HepG2 (cell line): ENCODE measurements at regions not wholly inside any gene's neighbourhood (a gene's known extent, or its start where the extent isn't known, plus 50 kb on each side); places are given as distances from the start of the nearest gene placed in this dataset.
A peak's percentile ranks its signal among the peaks of the same experiment; 100 is the strongest.

Experiments
- ATAC-seq: fragments of 200-7000 bp; cut with Tn5 transposase; 3 replicates; pipeline ENCODE4 v1.9.1; 2020; ENCODE audit warnings: mild to moderate bottlenecking, moderate library complexity
- BruUV-seq: library from RNA; stranded (reverse); fragments of 400-500 nt; replicated peaks from 2 replicates; lab custom pipeline; 2021; lab: Mats Ljungman, UMichigan
- CTCF ChIA-PET: fragments of 300-600 bp; formaldehyde crosslinking; extraction: SDS; loops from one replicate; lab custom pipeline; 2021; ENCODE audit warnings: low total read pairs, inconsistent platforms, low intra/inter-chr PET ratio; lab: Yijun Ruan, JAX
- POLR2A ChIA-PET: fragments of 350-600 bp; sonication (Branson Sonifier 250); formaldehyde crosslinking; loops from one replicate; lab custom pipeline; 2020; ENCODE audit warnings: antibody characterized with exemption, inconsistent platforms; lab: Yijun Ruan, JAX
- DNase-seq: peaks from one replicate; pipeline ENCODE4 v3.0.0-alpha.2; 2015; ENCODE audit warnings: low spot score
- FAIRE-seq: peaks from 3 replicates; lab custom pipeline; 2011; peaks lifted over from hg19 to GRCh38; lab: Jason Lieb, UNC
- H2AFZ ChIP-seq: one replicate; pipeline ENCODE4 v1.6.1; 2011; ENCODE audit warnings: low read length, inconsistent platforms
- H3K27ac ChIP-seq: fragments of 300-600 bp; 3 replicates; pipeline ENCODE4 v1.8.0; 2011; ENCODE audit warnings: mixed run types, mild to moderate bottlenecking, mixed read lengths, low read length, inconsistent platforms; ENCODE audit not compliant: insufficient read depth; ENCODE audit errors: extremely low read length
- H3K27me3 ChIP-seq, 2 experiments: fragments of 200-600 bp in 1 of 2; 2 replicates in 1 of 2; 3 replicates in 1 of 2; pipeline versions ENCODE4 v1.6.0 to v1.8.0; 2011; ENCODE audit warnings: low read length in 2 of 2, mild to moderate bottlenecking in 2 of 2, moderate library complexity in 2 of 2, inconsistent platforms in 1 of 2; ENCODE audit not compliant: insufficient read depth in 2 of 2, control insufficient read depth in 1 of 2
- H3K36me3 ChIP-seq, 2 experiments: fragments of 200-600 bp in 1 of 2; replicated peaks in 1 of 2; 2 replicates in 1 of 2; 3 replicates in 1 of 2; pipeline versions ENCODE4 v1.5.1 to v1.8.0; 2011; ENCODE audit warnings: low read length in 2 of 2, inconsistent platforms in 1 of 2; ENCODE audit not compliant: insufficient read depth in 2 of 2, control insufficient read depth in 1 of 2
- H3K4me1 ChIP-seq: 2 replicates; pipeline ENCODE4 v1.5.1; 2012; ENCODE audit warnings: low read length, inconsistent platforms; ENCODE audit not compliant: insufficient read depth
- H3K4me2 ChIP-seq: 2 replicates; pipeline ENCODE4 v1.6.0; 2011; ENCODE audit warnings: low read depth, low read length, inconsistent platforms
- H3K4me3 ChIP-seq, 3 experiments: fragments of 200-600 bp in 1 of 3; sonication (generic), shearing (Covaris generic) in 1 of 3; replicated peaks in 1 of 3; 2 replicates each; pipeline ENCODE4 v1.5.1; 2011 to 2016; ENCODE audit warnings: low read length in 3 of 3, inconsistent platforms in 2 of 3, low read depth in 2 of 3, mild to moderate bottlenecking in 2 of 3, control low read depth in 1 of 3, mixed read lengths in 1 of 3; ENCODE audit not compliant: insufficient read depth in 1 of 3
- H3K79me2 ChIP-seq: one replicate; pipeline ENCODE4 v1.6.1; 2011; ENCODE audit warnings: low read length, inconsistent platforms; ENCODE audit not compliant: insufficient read depth
- H3K9ac ChIP-seq: 2 replicates; pipeline ENCODE4 v1.6.0; 2011; ENCODE audit warnings: mild to moderate bottlenecking, low read depth, low read length, inconsistent platforms; ENCODE audit not compliant: insufficient read depth
- H3K9me3 ChIP-seq: 2 replicates; pipeline ENCODE4 v1.5.1; 2012; ENCODE audit warnings: mild to moderate bottlenecking, low read length
- H4K20me1 ChIP-seq: 2 replicates; pipeline ENCODE4 v1.6.0; 2011; ENCODE audit warnings: inconsistent platforms, mild to moderate bottlenecking, low read length, moderate library complexity; ENCODE audit not compliant: insufficient read depth
- CSRNP1 ChIP-seq: sonication (generic); formaldehyde crosslinking; IDR thresholded peaks from 2 replicates; pipeline ENCODE4 v1.8.1; 2023; ENCODE audit warnings: mild to moderate bottlenecking, missing genetic modification reagents
- ELF3 ChIP-seq: IDR thresholded peaks from 2 replicates; pipeline ENCODE4 v1.6.1; 2016; ENCODE audit warnings: missing genetic modification reagents, missing compliant biosample characterization
- GATAD2A ChIP-seq: IDR thresholded peaks from 2 replicates; pipeline ENCODE4 v1.6.1; 2016
- HNF1A ChIP-seq, 2 experiments: sonication (generic) in 1 of 2; formaldehyde crosslinking in 1 of 2; IDR thresholded peaks; 2 replicates each; pipeline versions ENCODE4 v1.4.0 to v1.6.1; 2016 to 2020; ENCODE audit warnings: borderline replicate concordance in 1 of 2, low read depth in 1 of 2, mild to moderate bottlenecking in 1 of 2, missing genetic modification reagents in 1 of 2
- KDM3A ChIP-seq: IDR thresholded peaks from 2 replicates; pipeline ENCODE4 v1.6.1; 2018; ENCODE audit warnings: low read depth, missing compliant biosample characterization
- ONECUT2 ChIP-seq: sonication (generic); formaldehyde crosslinking; IDR thresholded peaks from 2 replicates; pipeline ENCODE4 v1.4.0; 2020; ENCODE audit warnings: missing genetic modification reagents
- SRY ChIP-seq: sonication (generic); formaldehyde crosslinking; IDR thresholded peaks from 2 replicates; pipeline ENCODE4 v1.8.0; 2022; ENCODE audit warnings: mild to moderate bottlenecking, missing genetic modification reagents
- TIGD3 ChIP-seq: sonication (generic); formaldehyde crosslinking; IDR thresholded peaks from 2 replicates; pipeline ENCODE4 v1.5.1; 2020; ENCODE audit warnings: mild to moderate bottlenecking, missing genetic modification reagents, borderline replicate concordance
- ZNF234 ChIP-seq: sonication (generic); formaldehyde crosslinking; conservative IDR thresholded peaks from 2 replicates; pipeline ENCODE4 v1.5.1; 2020; ENCODE audit warnings: mild to moderate bottlenecking, missing genetic modification reagents
- ZNF337 ChIP-seq: sonication (generic); formaldehyde crosslinking; IDR thresholded peaks from 2 replicates; pipeline ENCODE4 v1.5.1; 2020; ENCODE audit warnings: missing genetic modification reagents, low read depth, mild to moderate bottlenecking, borderline replicate concordance
- ZNF773 ChIP-seq: sonication (generic); formaldehyde crosslinking; IDR thresholded peaks from 2 replicates; pipeline ENCODE4 v1.4.0; 2020; ENCODE audit warnings: missing genetic modification reagents, borderline replicate concordance
- WGBS: methylation state at CpG from one replicate; pipeline ENCODE4 v1.1.6; 2017; ENCODE audit warnings: low lambda C conversion rate; 5-methylcytosine and 5-hydroxymethylcytosine counted together
- in situ Hi-C: cut with HindIII; loops from 2 replicates; pipeline ENCODE4 v1.10.0; 2017; ENCODE audit warnings: low pct_unique_long_range_greater_than_20kb; ENCODE audit not compliant: extremely low pct_ligation_motif_present
- intact Hi-C: fragments of 100-400 bp; cut with micrococcal nuclease; formaldehyde crosslinking; loops from one replicate; pipeline ENCODE4 v1.10.0; 2022; ENCODE audit not compliant: unreplicated experiment

GRCh38 chr14:54087376-54087775, 130.8 kb upstream of the BMP4 start:
- H3K79me2 ChIP-seq = no peaks in the 10 kb centered on the region
- DNase-seq (no peak), ATAC-seq (no peak), FAIRE-seq (peak; percentile 49)
- H3K4me3 ChIP-seq = no peak overlapping the region
- H3K9ac ChIP-seq = no peak overlapping the region
- no peak overlapping the region for H3K4me2 ChIP-seq
- peak overlapping the region; percentile 15 for H3K27ac ChIP-seq
- no peaks in the 10 kb centered on the region; a peak in 1 of 5 replicates for H3K27me3 ChIP-seq
- no peak overlapping the region for H2AFZ ChIP-seq
- ChIA-PET POLR2A (no interaction called here), CTCF (no interaction called here)
- WGBS = 72% methylated on average over 4 of the region's 4 CpGs
- BruUV-seq = no TSS peak
- intact Hi-C loops (no loop called here), in situ Hi-C loops (no loop called here)
- no peaks in the 10 kb centered on the region for H4K20me1 ChIP-seq
- no peaks in the 10 kb centered on the region for H3K36me3 ChIP-seq
- peaks cover 20% of the 10 kb centered on the region; the same call in 1 of the 2 replicates for H3K9me3 ChIP-seq
- peaks cover 60% of the 10 kb centered on the region for H3K4me1 ChIP-seq
- TF ChIP-seq ZNF773 (CRISPR knock-in tag) (no peak), ZNF337 (no peak), TIGD3 (no peak)
- TF ChIP-seq, all 625 proteins: peak for 0

GRCh38 chr14:54088271-54088670, 131.6 kb upstream of the BMP4 start:
- CTCF ChIA-PET = no interaction called here
- no peak overlapping the region for H2AFZ ChIP-seq
- in situ Hi-C loops = no loop called here
- FAIRE-seq = peak; percentile 67
- peaks cover 57% of the 10 kb centered on the region for H3K4me1 ChIP-seq
- H3K27me3 ChIP-seq = no peaks in the 10 kb centered on the region; a peak in 1 of 5 replicates
- no peak overlapping the region for H3K4me2 ChIP-seq
- no peak overlapping the region for H3K4me3 ChIP-seq
- no peaks in the 10 kb centered on the region for H3K36me3 ChIP-seq
- POLR2A ChIA-PET = interaction anchor here (1.0 to 1.1 kb wide), 2 partner anchors 14 to 132 kb away, joined by 3 read pairs; partner anchors contain the start of gene BMP4
- 50% methylated on average over 3 of the region's 3 CpGs for WGBS
- peak; percentile 46 for DNase-seq
- no peak overlapping the region for H3K9ac ChIP-seq
- BruUV-seq = no TSS peak
- ATAC-seq = peak; percentile 60; the same call in 2 of the 3 replicates
- H3K27ac ChIP-seq = peak overlapping the region; percentile 25
- H3K9me3 ChIP-seq = peaks cover 19% of the 10 kb centered on the region; the same call in 1 of the 2 replicates
- intact Hi-C loops = no loop called here
- H4K20me1 ChIP-seq = no peaks in the 10 kb centered on the region
- no peaks in the 10 kb centered on the region for H3K79me2 ChIP-seq
- TF ChIP-seq GATAD2A (CRISPR knock-in tag) (peak; percentile 86), ZNF234 (no peak), ELF3 (CRISPR knock-in tag) (0 out of 2 replicates have a peak, but pooled peaks have one; percentile 13), CSRNP1 (CRISPR knock-in tag) (no peak), HNF1A (IDR thresholded peaks at IDR 0.05; ENCODE audit: low read depth) (0 out of 2 replicates have a peak, but pooled peaks have one; percentile 36), HNF1A (CRISPR knock-in tag; IDR thresholded peaks at IDR 0.05; ENCODE audit: borderline replicate concordance) (no peak), ONECUT2 (peak; percentile 76), SRY (no peak), KDM3A (CRISPR knock-in tag) (no peak)
